Immature natural killer cell (primary cell): ENCODE measurements at regions not wholly inside any gene's neighbourhood (a gene's known extent, or its start where the extent isn't known, plus 50 kb on each side); places are given as distances from the start of the nearest gene placed in this dataset.
"Not testable (repeated sequence)": the region's sequence is repeated elsewhere in the genome, so short reads cannot be mapped to it uniquely, and the experiment has no call there.

Experiments
- DNase-seq, 3 donors: peaks; one replicate each; pipeline ENCODE4 v3.0.0; 2022; ENCODE audit warnings: mixed read lengths in 1 of 3
- H3K27ac Mint-ChIP-seq, 6 donors: one replicate each; pipeline ENCODE4 v1.8.0; 2020; ENCODE audit warnings: mixed read lengths in 6 of 6, mild to moderate bottlenecking in 5 of 6, inconsistent platforms in 4 of 6, moderate library complexity in 3 of 6
- H3K27me3 Mint-ChIP-seq, 3 donors: one replicate each; pipeline ENCODE4 v1.8.0; 2020 to 2021; ENCODE audit warnings: low read depth in 3 of 3, mild to moderate bottlenecking in 3 of 3, mixed read lengths in 3 of 3, moderate library complexity in 3 of 3, inconsistent platforms in 1 of 3
- H3K36me3 Mint-ChIP-seq, 3 donors: one replicate each; pipeline ENCODE4 v1.8.0; 2020; ENCODE audit warnings: mixed read lengths in 3 of 3, inconsistent platforms in 2 of 3, mild to moderate bottlenecking in 2 of 3
- H3K4me1 Mint-ChIP-seq, 2 donors: one replicate each; pipeline ENCODE4 v1.8.0; 2020; ENCODE audit warnings: inconsistent platforms in 2 of 2, mild to moderate bottlenecking in 2 of 2, mixed read lengths in 2 of 2, moderate library complexity in 1 of 2
- H3K4me3 Mint-ChIP-seq, 5 donors: one replicate each; pipeline ENCODE4 v1.8.0; 2020; ENCODE audit warnings: mild to moderate bottlenecking in 5 of 5, mixed read lengths in 5 of 5, inconsistent platforms in 3 of 5, moderate library complexity in 3 of 5
- H3K9me3 Mint-ChIP-seq, 6 donors: one replicate each; pipeline ENCODE4 v1.8.0; 2020; ENCODE audit warnings: mild to moderate bottlenecking in 6 of 6, mixed read lengths in 6 of 6, inconsistent platforms in 4 of 6, moderate library complexity in 3 of 6

DNA sequence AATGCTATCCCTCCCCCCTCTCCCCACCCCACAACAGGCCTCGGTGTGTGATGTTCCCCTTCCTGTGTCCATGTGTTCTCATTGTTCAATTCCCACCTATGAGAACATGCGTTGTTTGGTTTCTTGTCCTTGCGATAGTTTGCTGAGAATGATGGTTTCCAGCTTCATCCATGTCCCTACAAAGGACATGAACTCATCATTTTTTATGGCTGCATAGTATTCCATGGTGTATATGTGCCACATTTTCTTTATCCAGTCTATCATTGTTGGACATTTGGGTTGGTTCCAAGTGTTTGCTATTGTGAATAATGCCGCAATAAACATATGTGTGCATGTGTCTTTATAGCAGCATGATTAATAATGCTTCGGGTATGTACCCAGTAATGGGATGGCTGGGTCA is 1156.1 kb downstream of the NAALADL2 start:
- H3K4me1 Mint-ChIP-seq, H3K27ac Mint-ChIP-seq, H3K4me3 Mint-ChIP-seq, H3K27me3 Mint-ChIP-seq, DNase-seq, H3K36me3 Mint-ChIP-seq: not testable (repeated sequence)
- peaks cover 11 to 25% (median 17%) of the 10 kb centered on the region in 6 donors for H3K9me3 Mint-ChIP-seq

DNA sequence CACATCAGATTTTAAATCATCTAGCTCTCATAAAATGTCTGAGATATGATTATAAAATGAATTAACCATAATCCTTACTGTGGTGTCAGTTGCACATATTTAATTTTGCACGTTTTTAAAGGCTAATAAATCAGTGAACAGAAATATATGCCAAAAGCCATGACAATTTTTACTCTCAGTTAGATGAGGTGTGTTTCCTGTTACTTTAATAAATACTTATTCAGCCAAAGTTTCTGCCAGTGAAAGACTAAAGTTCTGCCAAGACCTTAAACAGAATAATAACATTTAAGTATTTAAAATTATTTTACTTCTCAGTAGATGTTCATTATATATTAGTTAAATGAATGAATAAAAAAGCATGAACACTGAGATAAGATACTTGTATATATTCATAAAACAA is 1150.1 kb downstream of the NAALADL2 start:
- Mint-ChIP-seq H3K4me1 (no peaks in the 10 kb centered on the region), H3K9me3 (peaks cover 2 to 19% (median 16%) of the 10 kb centered on the region in 6 donors), H3K4me3 (no peak overlapping the region), H3K27ac (no peak overlapping the region), H3K36me3 (no peaks in the 10 kb centered on the region), H3K27me3 (no peaks in the 10 kb centered on the region)
- DNase-seq, result no peak

DNA sequence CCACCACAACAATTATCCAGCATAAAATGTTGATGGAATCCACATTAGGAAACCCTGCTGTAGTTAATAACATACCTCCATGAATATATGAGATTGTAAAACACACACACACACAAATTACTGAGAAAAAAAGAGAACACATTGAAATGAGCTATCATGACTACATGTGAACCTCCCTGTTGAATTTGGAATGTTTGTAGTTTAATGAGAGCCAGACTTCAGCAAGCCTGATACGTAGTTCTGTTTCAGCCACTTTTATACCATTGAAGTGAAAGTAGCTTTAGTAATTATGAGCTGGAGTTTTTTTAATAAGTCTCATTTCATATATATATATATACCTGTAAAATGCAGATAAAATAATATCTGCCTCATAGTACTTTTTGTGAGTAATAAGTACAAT is 1146.4 kb downstream of the NAALADL2 start:
- H3K4me1 Mint-ChIP-seq, result no peaks in the 10 kb centered on the region
- no peaks in the 10 kb centered on the region for H3K27me3 Mint-ChIP-seq

DNA sequence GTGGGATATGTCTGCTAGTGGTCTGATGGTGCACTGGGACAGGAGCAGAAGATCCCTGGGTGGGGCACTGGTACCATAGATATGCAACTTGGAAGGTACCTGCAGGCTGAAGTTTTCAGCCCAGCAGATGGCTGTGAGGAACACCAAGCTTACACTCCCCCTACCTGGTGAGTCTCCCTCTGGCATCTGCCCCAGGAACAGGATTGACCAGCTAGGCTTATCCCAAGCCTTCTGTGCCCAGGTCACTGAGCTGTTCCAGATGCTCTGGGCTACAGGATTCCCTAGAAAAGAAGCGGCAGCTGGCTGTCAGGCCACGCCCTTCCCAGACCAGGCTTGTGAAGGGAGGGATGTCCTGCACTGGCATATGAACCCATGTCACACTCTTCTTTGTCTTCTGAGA is 1130.0 kb downstream of the NAALADL2 start:
- H3K36me3 Mint-ChIP-seq, result peaks cover 0 to 5% (median 0%) of the 10 kb centered on the region in 3 donors
- H3K9me3 Mint-ChIP-seq, result peaks cover 22 to 55% (median 39%) of the 10 kb centered on the region in 6 donors
- no peak overlapping the region for H3K27ac Mint-ChIP-seq
- H3K4me1 Mint-ChIP-seq, result no peaks in the 10 kb centered on the region
- H3K27me3 Mint-ChIP-seq, result no peaks in the 10 kb centered on the region
- H3K4me3 Mint-ChIP-seq, result no peak overlapping the region
- no peak for DNase-seq

More for the DNA sequence above, 1146.4 kb downstream of the NAALADL2 start:
- Mint-ChIP-seq H3K9me3 (peaks cover 5 to 37% (median 22%) of the 10 kb centered on the region in 6 donors), H3K27ac (no peak overlapping the region), H3K36me3 (no peaks in the 10 kb centered on the region), H3K4me3 (no peak overlapping the region)
- no peak for DNase-seq

DNA sequence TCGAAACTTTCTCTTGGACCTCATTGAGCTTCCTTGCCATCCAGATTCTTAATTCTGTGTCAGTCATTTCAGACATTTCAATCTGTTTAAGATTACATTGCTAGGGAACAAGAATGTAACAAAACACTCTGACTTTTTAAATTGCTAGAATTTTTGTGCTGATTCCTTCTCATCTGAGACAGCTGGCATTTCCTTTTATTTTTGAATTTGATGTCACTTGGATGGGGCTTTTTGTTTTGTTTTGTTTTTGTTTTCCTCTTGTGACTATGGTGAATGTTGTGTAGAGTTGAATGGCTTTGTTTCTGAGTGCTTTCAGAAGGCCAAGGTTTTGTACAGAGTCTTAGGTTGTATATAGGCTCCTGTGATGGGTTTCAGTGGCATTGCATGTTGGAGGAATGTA is 1129.3 kb downstream of the NAALADL2 start:
- DNase-seq, result no peak
- Mint-ChIP-seq H3K4me1 (no peaks in the 10 kb centered on the region), H3K36me3 (peaks cover 0 to 5% (median 0%) of the 10 kb centered on the region in 3 donors), H3K9me3 (peaks cover 20 to 49% (median 33%) of the 10 kb centered on the region in 6 donors), H3K27ac (no peak overlapping the region), H3K4me3 (no peak overlapping the region), H3K27me3 (no peaks in the 10 kb centered on the region)

DNA sequence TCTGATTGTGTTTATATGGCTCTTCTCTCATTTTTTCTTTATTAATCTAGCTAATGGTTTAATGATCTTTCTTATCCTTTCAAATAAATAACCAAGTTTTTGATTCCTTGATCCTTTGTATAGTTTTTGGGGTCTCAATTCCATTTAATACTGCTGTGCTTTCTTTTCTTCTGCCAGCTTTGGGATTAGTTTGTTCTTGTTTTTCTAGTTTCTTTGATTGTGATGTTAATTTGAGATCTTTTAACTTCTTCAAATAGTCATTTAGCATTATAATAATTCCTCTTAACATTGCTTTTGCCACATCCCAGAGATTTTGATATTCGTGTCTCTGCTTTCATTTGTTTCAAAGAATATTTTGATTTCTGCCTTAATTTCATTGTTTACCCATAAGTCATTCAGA is 1126.6 kb downstream of the NAALADL2 start:
- Mint-ChIP-seq H3K9me3 (peaks cover 18 to 49% (median 29%) of the 10 kb centered on the region in 6 donors), H3K27ac (no peak overlapping the region), H3K4me3 (no peak overlapping the region), H3K4me1 (no peaks in the 10 kb centered on the region), H3K27me3 (no peaks in the 10 kb centered on the region), H3K36me3 (peaks cover 0 to 5% (median 0%) of the 10 kb centered on the region in 3 donors)
- no peak for DNase-seq

DNA sequence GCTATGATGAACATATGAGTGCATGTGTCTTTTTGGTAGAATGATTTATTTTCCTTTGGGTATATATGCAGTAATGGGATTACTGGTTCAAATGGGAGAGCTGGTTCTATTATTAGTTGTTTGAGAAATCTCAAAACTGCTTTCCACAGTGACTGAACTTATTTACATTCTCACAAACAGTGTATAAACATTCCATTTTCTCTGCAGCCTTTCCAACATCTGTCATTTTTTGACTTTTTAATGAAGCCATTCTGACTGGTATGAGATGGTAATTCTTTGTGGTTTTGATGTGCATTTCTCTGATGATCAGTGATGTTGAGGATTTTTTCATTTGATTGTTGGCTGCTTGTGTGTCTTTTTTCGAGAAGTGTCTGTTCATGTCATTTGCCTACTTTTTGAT is 1124.2 kb downstream of the NAALADL2 start:
- no peak overlapping the region for H3K4me3 Mint-ChIP-seq
- peaks cover 17 to 57% (median 32%) of the 10 kb centered on the region in 6 donors for H3K9me3 Mint-ChIP-seq
- peaks cover 0 to 3% (median 0%) of the 10 kb centered on the region in 3 donors for H3K27me3 Mint-ChIP-seq
- H3K4me1 Mint-ChIP-seq, result no peaks in the 10 kb centered on the region
- H3K27ac Mint-ChIP-seq, result no peak overlapping the region
- H3K36me3 Mint-ChIP-seq, result peaks cover 0 to 5% (median 0%) of the 10 kb centered on the region in 3 donors
- no peak for DNase-seq

DNA sequence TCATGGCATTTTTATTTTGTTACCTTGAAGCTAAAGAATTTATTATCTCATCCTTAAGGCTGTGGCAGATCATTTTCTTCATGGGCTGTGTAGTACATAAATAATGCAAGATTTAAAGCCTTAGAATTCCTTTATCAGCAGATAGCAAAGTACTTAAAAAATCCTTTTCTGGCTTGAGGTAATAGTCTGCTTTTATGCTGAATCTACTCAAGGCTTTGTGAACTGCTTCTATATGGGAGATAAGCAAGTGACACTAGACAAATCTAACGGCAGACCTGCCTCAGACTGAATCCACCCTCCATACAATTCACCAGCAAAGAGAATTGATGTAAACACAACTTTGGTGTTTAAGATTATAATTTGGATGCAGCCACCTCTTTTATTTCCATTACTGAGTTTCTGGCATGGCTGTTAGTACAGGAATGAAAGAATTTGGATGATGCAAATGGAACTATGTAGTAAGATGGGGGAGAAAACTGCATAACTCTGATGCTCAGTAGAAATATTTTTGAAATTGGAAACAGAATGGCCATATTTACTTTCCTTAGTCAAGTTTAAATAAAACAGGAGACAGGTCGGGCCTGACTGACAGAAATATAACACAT is 1121.5 kb downstream of the NAALADL2 start:
- no peak for DNase-seq
- Mint-ChIP-seq H3K36me3 (no peaks in the 10 kb centered on the region), H3K4me1 (no peaks in the 10 kb centered on the region), H3K27me3 (peaks cover 0 to 3% (median 0%) of the 10 kb centered on the region in 3 donors), H3K4me3 (no peak overlapping the region), H3K27ac (no peak overlapping the region), H3K9me3 (peaks cover 5 to 47% (median 33%) of the 10 kb centered on the region in 6 donors)

DNA sequence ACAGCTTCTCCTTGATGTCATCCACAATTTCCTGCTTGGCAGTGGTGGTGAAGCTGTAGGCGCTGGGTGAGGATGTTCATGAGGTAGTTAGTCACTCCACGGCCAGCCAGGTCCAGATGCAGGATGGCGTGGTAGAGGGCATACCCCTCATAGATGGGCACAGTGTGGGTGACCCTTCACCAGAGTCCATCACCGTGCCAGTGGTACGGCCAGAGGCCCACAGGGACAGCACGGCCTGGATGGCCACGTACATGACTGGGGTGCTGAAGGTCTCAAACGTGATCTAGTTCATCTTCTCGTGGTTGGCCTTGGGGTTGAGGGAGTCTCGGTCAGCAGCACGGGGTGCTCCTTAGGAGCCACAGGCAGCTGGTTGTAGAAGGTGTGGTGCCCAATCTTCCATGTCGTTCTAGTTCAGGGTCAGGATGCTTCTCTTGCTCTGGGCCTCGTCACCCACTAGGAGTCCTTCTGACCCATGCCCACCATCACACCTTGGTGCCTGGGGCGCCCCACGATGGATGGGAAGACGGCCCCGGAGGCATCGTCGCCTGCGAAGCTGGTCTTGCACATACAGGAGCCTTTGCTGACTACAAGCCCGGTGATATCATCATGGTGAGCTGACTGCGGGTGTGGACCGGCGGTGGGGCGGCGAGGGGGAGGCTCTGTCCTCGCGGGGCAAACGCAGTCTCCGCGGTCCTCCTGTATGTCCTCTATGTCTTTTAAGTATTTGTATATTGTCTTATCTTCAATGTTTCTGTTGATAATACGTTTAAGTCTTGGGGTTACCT is 1119.0 kb downstream of the NAALADL2 start:
- H3K36me3 Mint-ChIP-seq, result no peaks in the 10 kb centered on the region
- no peak overlapping the region for H3K27ac Mint-ChIP-seq
- peaks cover 0 to 3% (median 0%) of the 10 kb centered on the region in 3 donors for H3K27me3 Mint-ChIP-seq
- H3K4me3 Mint-ChIP-seq, result no peak overlapping the region
- H3K4me1 Mint-ChIP-seq, result no peaks in the 10 kb centered on the region
- H3K9me3 Mint-ChIP-seq, result peaks cover 4 to 39% (median 26%) of the 10 kb centered on the region in 6 donors
- no peak for DNase-seq

DNA sequence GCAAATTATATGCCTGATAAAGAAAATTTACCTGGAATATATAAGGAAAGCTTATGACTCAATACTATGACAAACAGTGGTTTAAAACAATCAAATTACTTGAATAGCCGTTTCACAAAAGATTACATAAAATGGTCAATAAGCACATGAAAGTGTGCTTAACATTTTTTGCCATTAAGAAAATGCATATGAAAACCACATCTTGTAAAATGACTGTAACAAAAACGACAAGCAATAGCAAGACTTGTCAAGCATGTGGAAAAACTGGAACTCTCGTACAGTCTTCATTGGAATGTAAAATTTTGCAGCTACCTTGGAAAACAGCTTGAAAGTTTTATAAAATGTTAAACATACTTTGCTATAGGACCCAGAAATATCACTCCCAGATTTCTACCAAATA is 1110.3 kb downstream of the NAALADL2 start:
- H3K4me3 Mint-ChIP-seq, result no peak overlapping the region
- no peak for DNase-seq
- H3K36me3 Mint-ChIP-seq, result no peaks in the 10 kb centered on the region
- peaks cover 5 to 49% (median 26%) of the 10 kb centered on the region in 6 donors for H3K9me3 Mint-ChIP-seq
- peaks cover 0 to 2% (median 0%) of the 10 kb centered on the region in 3 donors for H3K27me3 Mint-ChIP-seq
- H3K27ac Mint-ChIP-seq, result no peak overlapping the region
- H3K4me1 Mint-ChIP-seq, result no peaks in the 10 kb centered on the region

DNA sequence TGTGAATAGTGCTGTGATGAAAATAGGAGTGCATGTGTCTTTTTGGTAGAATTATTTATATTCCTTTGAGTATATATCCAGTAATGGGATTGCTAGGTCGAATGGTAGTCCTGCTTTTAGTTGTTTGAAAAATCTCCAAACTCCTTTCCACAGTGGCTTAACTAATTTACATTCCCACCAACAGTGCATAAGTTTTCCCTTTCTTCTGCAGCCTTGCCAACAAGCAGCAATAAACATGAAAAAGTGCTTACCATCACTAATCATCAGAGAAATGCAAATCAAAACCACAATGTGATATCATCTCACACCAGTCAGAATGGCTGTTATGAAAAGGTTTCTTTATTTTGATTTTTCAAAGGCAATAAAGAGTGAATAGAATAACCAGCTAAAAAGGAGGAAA is 1105.9 kb downstream of the NAALADL2 start:
- no peak overlapping the region for H3K4me3 Mint-ChIP-seq
- peaks cover 11 to 53% (median 29%) of the 10 kb centered on the region in 6 donors for H3K9me3 Mint-ChIP-seq
- H3K27ac Mint-ChIP-seq, result no peak overlapping the region
- H3K36me3 Mint-ChIP-seq, result peaks cover 0 to 4% (median 0%) of the 10 kb centered on the region in 3 donors
- no peak for DNase-seq
- H3K27me3 Mint-ChIP-seq, result peaks cover 0 to 2% (median 0%) of the 10 kb centered on the region in 3 donors
- H3K4me1 Mint-ChIP-seq, result no peaks in the 10 kb centered on the region

DNA sequence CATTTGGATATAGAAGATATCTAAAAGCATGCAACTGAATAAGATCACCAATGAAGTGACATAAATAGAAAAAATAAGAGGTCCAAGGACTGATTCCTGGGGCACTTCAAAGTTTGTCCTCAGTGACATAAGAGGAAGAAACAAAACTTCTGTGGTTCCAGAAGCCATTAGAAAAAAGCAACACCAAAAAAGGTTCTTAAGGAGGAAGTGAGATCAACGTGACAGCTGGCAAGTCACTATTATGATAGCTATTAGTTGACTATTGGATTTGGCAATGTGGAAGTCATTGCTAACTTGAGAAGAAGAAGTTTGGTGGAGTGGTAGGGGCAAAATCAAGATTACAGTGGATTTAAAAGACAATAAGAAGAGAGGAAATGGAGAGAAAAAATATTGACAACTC is 1098.3 kb downstream of the NAALADL2 start:
- peaks cover 8 to 42% (median 12%) of the 10 kb centered on the region in 6 donors for H3K9me3 Mint-ChIP-seq
- H3K36me3 Mint-ChIP-seq, result no peaks in the 10 kb centered on the region
- H3K27ac Mint-ChIP-seq, result no peak overlapping the region
- H3K27me3 Mint-ChIP-seq, result no peaks in the 10 kb centered on the region
- H3K4me1 Mint-ChIP-seq, result no peaks in the 10 kb centered on the region
- no peak for DNase-seq
- no peak overlapping the region for H3K4me3 Mint-ChIP-seq

DNA sequence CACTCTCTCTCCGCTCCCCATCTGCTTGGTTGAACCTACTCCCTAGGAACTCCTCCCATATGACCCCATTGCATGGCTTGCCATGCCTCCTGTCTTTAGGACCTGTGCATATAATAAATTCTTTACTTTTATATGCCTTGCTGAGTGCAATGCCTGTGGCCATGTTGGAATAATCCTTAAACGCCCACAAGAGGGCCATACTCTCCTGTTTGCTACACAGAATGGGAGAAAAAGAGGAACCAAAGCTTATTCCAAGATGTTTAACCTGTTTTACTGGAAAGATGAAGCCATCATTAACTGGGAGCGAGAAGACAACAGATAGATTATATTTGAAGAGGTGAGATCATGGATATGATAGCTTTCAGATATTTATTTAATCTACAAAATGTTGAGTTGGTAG is 1097.8 kb downstream of the NAALADL2 start:
- Mint-ChIP-seq H3K36me3 (no peaks in the 10 kb centered on the region), H3K27me3 (no peaks in the 10 kb centered on the region)

DNA sequence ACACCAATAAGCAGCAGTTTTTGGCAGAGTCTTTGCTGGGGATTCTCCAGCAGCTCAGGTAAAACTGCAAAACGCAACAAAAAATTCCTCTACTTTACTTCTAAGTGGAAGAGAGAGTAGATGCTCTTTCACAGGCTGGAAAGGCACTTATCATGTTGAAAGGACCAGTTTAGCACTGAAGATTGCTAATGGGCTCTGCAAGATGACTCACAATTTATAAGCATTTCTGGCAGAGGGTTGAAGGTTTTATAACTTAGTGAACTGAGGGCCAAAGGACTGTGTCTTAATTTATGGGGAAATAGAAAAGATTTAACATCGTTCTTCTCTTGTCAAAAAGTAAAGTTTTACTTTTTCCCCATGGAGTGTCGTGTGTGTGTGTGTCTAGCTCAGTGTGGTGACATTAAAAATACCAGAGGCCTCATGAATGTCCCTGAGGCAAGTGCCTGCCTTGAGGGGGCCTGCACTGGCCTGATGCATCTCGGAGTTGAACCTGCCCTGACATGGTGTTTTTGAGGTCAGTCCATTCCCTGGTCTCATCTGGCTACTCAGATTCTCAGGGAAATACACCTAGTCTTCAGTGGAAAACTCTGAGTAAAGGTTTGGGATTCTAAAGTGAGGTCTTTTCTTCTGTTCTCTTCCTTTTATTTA is 1092.0 kb downstream of the NAALADL2 start:
- peaks cover 0 to 3% (median 0%) of the 10 kb centered on the region in 3 donors for H3K36me3 Mint-ChIP-seq
- H3K9me3 Mint-ChIP-seq, result peaks cover 13 to 35% (median 19%) of the 10 kb centered on the region in 6 donors
- H3K4me3 Mint-ChIP-seq, result no peak overlapping the region
- no peak overlapping the region for H3K27ac Mint-ChIP-seq
- no peaks in the 10 kb centered on the region for H3K27me3 Mint-ChIP-seq
- no peaks in the 10 kb centered on the region for H3K4me1 Mint-ChIP-seq
- DNase-seq, result no peak

More for the DNA sequence above, 1097.8 kb downstream of the NAALADL2 start:
- Mint-ChIP-seq H3K4me1 (no peaks in the 10 kb centered on the region), H3K27ac (peak overlapping the region in 1 of 6 donors; percentile 12), H3K4me3 (no peak overlapping the region), H3K9me3 (peaks cover 8 to 44% (median 13%) of the 10 kb centered on the region in 6 donors)
- no peak for DNase-seq
